Activated naive CD4-positive, alpha-beta T cell treated with anti-CD3 and anti-CD28 coated beads, Interleukin-2, amount 10 ng/mL, durations not matched to agents 7 days and 5 days (primary cell): ENCODE measurements at regions not wholly inside any gene's neighbourhood (a gene's known extent, or its start where the extent isn't known, plus 50 kb on each side); places are given as distances from the start of the nearest gene placed in this dataset.
"Not testable (repeated sequence)": the region's sequence is repeated elsewhere in the genome, so short reads cannot be mapped to it uniquely, and the experiment has no call there.

ENCODE experiments used
- CTCF ChIA-PET: fragments of 350-600 bp; sonication (Branson Sonifier 250); formaldehyde crosslinking; loops from one replicate; lab custom pipeline; 2021; ENCODE audit warnings: antibody characterized with exemption; lab: Charles Lee
- DNase-seq: peaks from one replicate; pipeline ENCODE4 v3.0.0-alpha.2; 2020
- H3K27ac Mint-ChIP-seq: one replicate; pipeline ENCODE4 v1.8.0; 2021; ENCODE audit warnings: mild to moderate bottlenecking, moderate library complexity, mixed read lengths
- H3K27me3 Mint-ChIP-seq: one replicate; pipeline ENCODE4 v1.8.0; 2021; ENCODE audit warnings: mild to moderate bottlenecking, mixed read lengths
- H3K36me3 Mint-ChIP-seq: one replicate; pipeline ENCODE4 v1.8.0; 2021; ENCODE audit warnings: mixed read lengths
- H3K4me1 Mint-ChIP-seq: one replicate; pipeline ENCODE4 v1.8.0; 2021; ENCODE audit warnings: mixed read lengths
- H3K4me3 Mint-ChIP-seq: one replicate; pipeline ENCODE4 v1.8.0; 2021; ENCODE audit warnings: mild to moderate bottlenecking, moderate library complexity, mixed read lengths
- H3K9me3 Mint-ChIP-seq: one replicate; pipeline ENCODE4 v1.8.0; 2021; ENCODE audit warnings: mixed read lengths

GRCh38 chr2:192413812-192414681 is 219.3 kb upstream of the TMEFF2 start:
- DNase-seq, result no peak
- Mint-ChIP-seq H3K4me3 (no peak overlapping the region), H3K4me1 (no peaks in the 10 kb centered on the region), H3K9me3 (no peaks in the 10 kb centered on the region), H3K27me3 (no peaks in the 10 kb centered on the region), H3K27ac (no peak overlapping the region), H3K36me3 (no peaks in the 10 kb centered on the region)
- CTCF ChIA-PET, result no interaction called here

DNA sequence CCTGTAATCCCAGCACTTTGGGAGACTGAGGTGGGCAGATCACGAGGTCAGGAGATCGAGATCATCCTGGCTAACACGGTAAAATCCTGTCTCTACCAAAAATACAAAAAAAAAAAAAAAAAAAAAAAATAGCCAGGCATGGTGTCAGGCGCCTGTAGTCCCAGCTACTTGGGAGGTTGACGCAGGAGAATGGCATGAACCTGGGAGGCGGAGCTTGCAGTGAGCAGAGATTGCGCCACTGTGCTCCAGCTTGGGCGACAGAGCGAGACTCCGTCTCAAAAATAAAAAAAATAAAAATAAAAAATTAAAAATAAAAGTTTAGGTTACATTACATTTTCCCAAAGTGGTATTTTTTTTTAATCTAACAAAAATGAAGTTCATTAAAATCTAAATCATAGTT is 218.1 kb upstream of the TMEFF2 start:
- H3K27ac Mint-ChIP-seq, H3K36me3 Mint-ChIP-seq, H3K9me3 Mint-ChIP-seq, H3K4me1 Mint-ChIP-seq, H3K4me3 Mint-ChIP-seq, H3K27me3 Mint-ChIP-seq, CTCF ChIA-PET, DNase-seq: not testable (repeated sequence)

DNA sequence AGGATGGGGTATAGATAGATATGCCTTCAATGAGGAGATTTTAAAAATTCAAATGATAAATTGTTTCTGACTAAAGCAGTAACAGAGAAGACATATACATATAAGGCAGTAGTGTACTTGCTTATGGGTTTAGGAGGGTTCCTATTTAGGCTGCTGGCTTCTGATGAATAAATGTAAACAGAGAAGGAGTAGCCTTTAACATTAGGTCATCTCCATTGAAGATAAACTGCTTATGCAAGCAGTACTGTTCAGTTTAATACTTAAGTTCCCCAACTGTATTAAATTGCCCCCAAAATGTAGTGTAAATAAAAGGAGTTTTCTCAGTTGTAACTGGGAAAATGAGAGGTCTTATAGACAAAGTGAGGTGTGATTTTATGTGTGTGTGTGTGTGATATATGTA is 217.7 kb upstream of the TMEFF2 start:
- Mint-ChIP-seq H3K36me3 (no peaks in the 10 kb centered on the region), H3K27ac (no peak overlapping the region), H3K4me1 (no peaks in the 10 kb centered on the region), H3K9me3 (no peaks in the 10 kb centered on the region), H3K4me3 (no peak overlapping the region), H3K27me3 (no peaks in the 10 kb centered on the region)
- no peak for DNase-seq
- CTCF ChIA-PET, result no interaction called here

DNA sequence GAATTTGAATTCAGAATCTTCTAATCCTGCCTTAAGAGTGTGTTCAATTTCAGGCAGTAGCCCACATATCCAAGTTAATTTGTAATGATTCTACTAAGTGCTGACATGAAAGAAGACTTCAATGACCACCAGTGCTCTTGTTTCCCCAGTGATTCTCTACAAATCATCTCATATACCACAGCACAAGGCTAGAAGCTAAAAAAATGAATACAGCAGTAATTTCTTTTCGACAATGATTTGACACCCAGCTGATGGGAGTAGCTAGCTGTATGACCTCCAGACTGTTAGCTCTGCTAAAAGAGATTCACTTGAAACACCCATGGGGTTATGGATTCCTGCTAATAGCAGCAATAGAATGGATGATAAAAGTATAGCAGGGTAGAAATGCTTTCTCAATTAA is 217.0 kb upstream of the TMEFF2 start:
- DNase-seq, result no peak
- Mint-ChIP-seq H3K4me3 (no peak overlapping the region), H3K4me1 (no peaks in the 10 kb centered on the region), H3K36me3 (no peaks in the 10 kb centered on the region), H3K27me3 (no peaks in the 10 kb centered on the region), H3K27ac (no peak overlapping the region), H3K9me3 (no peaks in the 10 kb centered on the region)
- CTCF ChIA-PET, result no interaction called here

DNA sequence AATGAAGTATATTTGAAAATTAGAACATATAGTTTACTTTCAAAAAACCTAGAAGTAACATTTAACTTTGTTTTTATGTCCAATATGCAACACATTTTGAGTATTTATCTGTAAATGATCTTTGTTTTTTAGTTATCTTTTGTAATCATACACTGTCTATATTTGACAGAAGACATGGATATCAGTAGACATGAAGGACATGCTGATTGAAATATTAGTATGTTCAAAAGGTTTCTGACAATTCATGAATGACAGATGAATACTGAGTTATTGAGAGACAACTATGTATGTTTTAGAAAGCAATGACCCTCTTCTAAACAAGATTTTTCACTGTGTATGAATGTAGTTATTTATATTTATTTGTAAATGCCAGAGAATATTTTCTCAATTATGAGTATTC is 215.6 kb upstream of the TMEFF2 start:
- no peaks in the 10 kb centered on the region for H3K27me3 Mint-ChIP-seq
- H3K36me3 Mint-ChIP-seq, result no peaks in the 10 kb centered on the region
- H3K9me3 Mint-ChIP-seq, result no peaks in the 10 kb centered on the region
- CTCF ChIA-PET, result no interaction called here
- H3K27ac Mint-ChIP-seq, result no peak overlapping the region
- DNase-seq, result no peak
- no peaks in the 10 kb centered on the region for H3K4me1 Mint-ChIP-seq
- no peak overlapping the region for H3K4me3 Mint-ChIP-seq

GRCh38 chr2:192407692-192408091 is 213.0 kb upstream of the TMEFF2 start:
- H3K4me3 Mint-ChIP-seq, result no peak overlapping the region
- H3K9me3 Mint-ChIP-seq, result no peaks in the 10 kb centered on the region
- H3K4me1 Mint-ChIP-seq, result no peaks in the 10 kb centered on the region
- no peaks in the 10 kb centered on the region for H3K36me3 Mint-ChIP-seq
- CTCF ChIA-PET, result no interaction called here
- no peak for DNase-seq
- no peaks in the 10 kb centered on the region for H3K27me3 Mint-ChIP-seq
- H3K27ac Mint-ChIP-seq, result no peak overlapping the region

- H3K36me3 Mint-ChIP-seq, result no peaks in the 10 kb centered on the region
- no peak for DNase-seq
- peaks cover 2% of the 10 kb centered on the region for H3K9me3 Mint-ChIP-seq
Observed at GRCh38 chr2:192398236-192398635, 203.5 kb upstream of the TMEFF2 start.

DNA sequence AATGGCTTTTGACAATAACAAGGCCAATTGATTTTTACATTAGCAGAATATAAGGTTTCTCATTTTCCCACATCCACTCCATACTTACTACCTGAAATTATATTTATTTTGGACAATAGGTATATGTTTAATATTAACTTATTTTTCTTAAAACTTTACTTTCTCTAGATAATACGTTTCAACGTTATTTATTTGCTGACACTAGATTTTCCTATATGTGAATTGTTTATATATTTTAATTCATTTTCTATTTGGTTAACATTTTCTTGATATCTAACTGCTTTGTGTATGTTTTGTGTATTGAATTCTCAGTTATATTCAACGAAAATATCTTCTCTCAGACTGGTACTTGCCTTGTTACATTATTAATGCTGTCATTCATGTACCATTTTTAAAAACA is 199.9 kb upstream of the TMEFF2 start:
- Mint-ChIP-seq H3K36me3 (no peaks in the 10 kb centered on the region), H3K27me3 (no peaks in the 10 kb centered on the region), H3K4me3 (no peak overlapping the region), H3K9me3 (peaks cover 2% of the 10 kb centered on the region), H3K4me1 (no peaks in the 10 kb centered on the region), H3K27ac (no peak overlapping the region)
- CTCF ChIA-PET, result no interaction called here
- no peak for DNase-seq

More at GRCh38 chr2:192398236-192398635, 203.5 kb upstream of the TMEFF2 start:
- Mint-ChIP-seq H3K27ac (no peak overlapping the region), H3K27me3 (no peaks in the 10 kb centered on the region), H3K4me1 (no peaks in the 10 kb centered on the region), H3K4me3 (no peak overlapping the region)
- CTCF ChIA-PET, result no interaction called here

DNA sequence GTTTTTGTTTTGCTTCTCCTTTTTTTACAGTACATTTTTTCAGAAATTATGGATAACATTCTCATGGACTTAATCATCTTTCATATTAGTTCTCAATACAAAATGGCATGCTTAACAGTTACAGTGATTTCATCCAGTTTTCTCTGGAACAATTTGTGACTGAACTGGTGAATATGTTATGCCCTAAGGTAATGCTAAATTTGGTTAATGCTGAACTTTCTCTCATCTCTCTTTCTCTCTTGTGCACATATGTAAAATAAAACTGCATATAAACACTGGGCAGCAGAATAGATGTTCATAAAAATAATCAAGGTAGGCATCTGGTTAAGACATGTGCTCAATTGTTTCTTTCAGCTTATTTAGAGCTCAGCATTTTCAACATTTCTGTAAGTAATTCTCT is 196.3 kb upstream of the TMEFF2 start:
- CTCF ChIA-PET, result no interaction called here
- Mint-ChIP-seq H3K27me3 (no peaks in the 10 kb centered on the region), H3K36me3 (no peaks in the 10 kb centered on the region), H3K9me3 (no peaks in the 10 kb centered on the region), H3K27ac (no peak overlapping the region), H3K4me3 (no peak overlapping the region), H3K4me1 (no peaks in the 10 kb centered on the region)
- DNase-seq, result no peak

GRCh38 chr2:192390401-192390800 is 195.7 kb upstream of the TMEFF2 start:
- CTCF ChIA-PET, result no interaction called here
- Mint-ChIP-seq H3K27ac (no peak overlapping the region), H3K27me3 (no peaks in the 10 kb centered on the region), H3K9me3 (no peaks in the 10 kb centered on the region), H3K4me3 (no peak overlapping the region), H3K4me1 (no peaks in the 10 kb centered on the region), H3K36me3 (no peaks in the 10 kb centered on the region)
- no peak for DNase-seq

DNA sequence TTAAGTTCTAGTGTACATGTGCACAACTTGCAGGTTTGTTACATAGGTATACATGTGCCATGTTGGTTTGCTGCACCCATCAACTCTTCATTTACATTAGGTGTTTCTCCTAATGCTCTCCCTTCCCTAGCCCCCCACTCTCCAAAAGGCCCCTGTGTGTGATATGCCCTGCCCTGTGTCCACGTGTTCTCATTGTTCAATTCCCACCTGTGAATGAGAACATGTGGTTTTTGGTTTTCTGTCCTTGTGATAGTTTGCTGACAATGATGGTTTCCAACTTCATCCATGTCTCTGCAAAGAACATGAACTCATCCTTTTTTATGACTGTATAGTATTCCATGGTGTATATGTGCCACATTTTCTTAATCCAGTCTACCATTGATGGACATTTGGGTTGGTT is 189.5 kb upstream of the TMEFF2 start:
- H3K9me3 Mint-ChIP-seq, H3K27ac Mint-ChIP-seq, H3K27me3 Mint-ChIP-seq, H3K36me3 Mint-ChIP-seq, DNase-seq, H3K4me3 Mint-ChIP-seq, H3K4me1 Mint-ChIP-seq, CTCF ChIA-PET: not testable (repeated sequence)

GRCh38 chr2:192381082-192381481 is 186.3 kb upstream of the TMEFF2 start:
- Mint-ChIP-seq H3K27me3 (no peaks in the 10 kb centered on the region), H3K4me1 (no peaks in the 10 kb centered on the region), H3K36me3 (no peaks in the 10 kb centered on the region), H3K4me3 (no peak overlapping the region), H3K27ac (no peak overlapping the region), H3K9me3 (peaks cover 3% of the 10 kb centered on the region)
- DNase-seq, result no peak
- CTCF ChIA-PET, result no interaction called here

DNA sequence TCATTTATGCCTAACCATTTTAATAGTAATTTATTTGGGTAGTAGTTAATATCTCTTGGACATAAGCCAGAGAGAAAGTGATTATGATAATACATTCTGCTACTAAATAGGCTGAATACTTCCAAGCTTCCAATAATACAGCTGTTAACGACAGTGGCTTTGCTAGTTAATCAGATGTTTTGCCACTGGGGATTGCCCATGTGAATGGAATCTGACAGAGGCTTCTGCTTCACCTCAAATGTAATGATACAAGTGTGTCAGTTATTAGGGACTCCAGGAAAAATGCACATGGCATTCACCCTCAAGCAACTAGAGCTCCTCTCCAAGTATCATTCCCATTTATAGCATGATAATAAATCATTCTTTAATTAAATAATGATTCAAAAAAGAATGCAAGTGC is 185.0 kb upstream of the TMEFF2 start:
- H3K9me3 Mint-ChIP-seq, result peaks cover 3% of the 10 kb centered on the region
- no peak overlapping the region for H3K27ac Mint-ChIP-seq
- H3K36me3 Mint-ChIP-seq, result no peaks in the 10 kb centered on the region
- H3K27me3 Mint-ChIP-seq, result no peaks in the 10 kb centered on the region
- CTCF ChIA-PET, result no interaction called here
- no peak for DNase-seq
- no peaks in the 10 kb centered on the region for H3K4me1 Mint-ChIP-seq
- no peak overlapping the region for H3K4me3 Mint-ChIP-seq

DNA sequence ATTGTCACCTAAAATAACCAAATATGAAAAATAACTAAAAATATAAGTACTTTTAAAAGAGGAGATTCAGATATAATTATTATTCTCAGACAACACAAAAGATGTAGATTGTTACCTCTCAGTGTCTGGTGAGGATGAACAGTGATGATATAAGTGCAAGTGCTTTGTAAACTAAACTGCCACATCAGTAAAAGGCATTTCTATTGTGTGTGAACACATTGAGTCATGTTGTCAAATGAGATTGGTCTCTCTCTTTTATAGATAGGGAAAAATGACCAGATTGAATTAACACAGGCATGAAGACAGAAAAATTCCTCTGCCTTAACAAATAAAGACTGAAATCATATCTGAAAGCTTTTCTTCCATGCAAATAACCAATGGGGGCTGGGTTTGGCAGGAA is 182.4 kb upstream of the TMEFF2 start:
- H3K27ac Mint-ChIP-seq, result no peak overlapping the region
- no peaks in the 10 kb centered on the region for H3K4me1 Mint-ChIP-seq
- no peak overlapping the region for H3K4me3 Mint-ChIP-seq
- H3K9me3 Mint-ChIP-seq, result no peaks in the 10 kb centered on the region
- CTCF ChIA-PET, result no interaction called here
- H3K27me3 Mint-ChIP-seq, result no peaks in the 10 kb centered on the region
- no peak for DNase-seq
- no peaks in the 10 kb centered on the region for H3K36me3 Mint-ChIP-seq

GRCh38 chr2:192373754-192374153 is 179.0 kb upstream of the TMEFF2 start:
- Mint-ChIP-seq H3K36me3 (no peaks in the 10 kb centered on the region), H3K27me3 (no peaks in the 10 kb centered on the region), H3K4me1 (no peaks in the 10 kb centered on the region), H3K27ac (no peak overlapping the region), H3K9me3 (no peaks in the 10 kb centered on the region), H3K4me3 (no peak overlapping the region)
- no peak for DNase-seq
- CTCF ChIA-PET, result no interaction called here
